ENCODE measurements at regions not wholly inside any gene's neighbourhood (a gene's known extent, or its start where the extent isn't known, plus 50 kb on each side); places are given as distances from the start of the nearest gene placed in this dataset.

DNA sequence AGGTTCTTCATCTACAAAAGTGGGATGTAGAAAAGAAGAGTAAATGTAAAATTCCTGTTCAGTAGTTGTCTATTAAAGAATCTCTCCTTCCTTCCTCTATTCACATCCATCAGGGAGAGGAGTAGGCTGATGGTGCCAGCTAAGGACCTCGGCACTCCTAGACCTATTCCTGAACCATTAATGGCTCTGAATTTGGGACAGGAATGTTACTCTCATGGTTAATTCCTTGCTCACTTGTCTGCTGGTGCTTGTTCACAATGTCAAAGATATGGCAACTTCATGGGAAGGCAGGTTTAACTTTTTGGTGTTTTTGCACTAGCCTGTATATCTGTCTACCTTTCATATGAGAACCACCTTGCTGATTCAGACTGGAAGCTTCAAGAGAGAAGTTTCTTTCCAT lies 206.6 kb downstream of the DAD1 start:
- TF ChIP-seq, protein P1, sequence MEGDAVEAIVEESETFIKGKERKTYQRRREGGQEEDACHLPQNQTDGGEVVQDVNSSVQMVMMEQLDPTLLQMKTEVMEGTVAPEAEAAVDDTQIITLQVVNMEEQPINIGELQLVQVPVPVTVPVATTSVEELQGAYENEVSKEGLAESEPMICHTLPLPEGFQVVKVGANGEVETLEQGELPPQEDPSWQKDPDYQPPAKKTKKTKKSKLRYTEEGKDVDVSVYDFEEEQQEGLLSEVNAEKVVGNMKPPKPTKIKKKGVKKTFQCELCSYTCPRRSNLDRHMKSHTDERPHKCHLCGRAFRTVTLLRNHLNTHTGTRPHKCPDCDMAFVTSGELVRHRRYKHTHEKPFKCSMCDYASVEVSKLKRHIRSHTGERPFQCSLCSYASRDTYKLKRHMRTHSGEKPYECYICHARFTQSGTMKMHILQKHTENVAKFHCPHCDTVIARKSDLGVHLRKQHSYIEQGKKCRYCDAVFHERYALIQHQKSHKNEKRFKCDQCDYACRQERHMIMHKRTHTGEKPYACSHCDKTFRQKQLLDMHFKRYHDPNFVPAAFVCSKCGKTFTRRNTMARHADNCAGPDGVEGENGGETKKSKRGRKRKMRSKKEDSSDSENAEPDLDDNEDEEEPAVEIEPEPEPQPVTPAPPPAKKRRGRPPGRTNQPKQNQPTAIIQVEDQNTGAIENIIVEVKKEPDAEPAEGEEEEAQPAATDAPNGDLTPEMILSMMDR (conservative IDR thresholded peaks at IDR 0.05; ENCODE audit: low read length): no peak
- TF ChIP-seq EZH2phosphoT487 (IDR thresholded peaks at IDR 0.05; ENCODE audit: borderline replicate concordance): no peak

All from Loucy (cell line).